ENCODE measurements at regions not wholly inside any gene's neighbourhood (a gene's known extent, or its start where the extent isn't known, plus 50 kb on each side); places are given as distances from the start of the nearest gene placed in this dataset.

DNA sequence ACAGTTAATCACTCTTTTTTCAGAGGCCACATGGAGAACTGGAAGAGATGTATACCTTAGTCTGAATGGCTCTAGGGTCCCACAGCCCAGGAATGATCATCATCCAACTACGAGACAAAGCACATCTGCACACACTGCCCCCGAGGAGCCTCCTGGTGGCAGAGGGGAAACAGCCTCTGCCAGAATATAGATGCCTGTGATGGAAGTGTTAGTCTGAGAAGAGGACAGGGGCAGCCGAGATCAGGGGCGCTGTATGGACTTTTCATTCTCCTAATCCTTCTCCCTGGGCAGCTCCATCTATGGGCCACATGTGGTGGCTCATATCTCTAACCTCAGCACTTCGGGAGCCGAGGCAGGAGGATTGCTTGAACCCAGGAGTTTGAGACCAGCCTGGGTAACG is 82.8 kb upstream of the CAPRIN2 start:
- H2BK12ac ChIP-seq (ENCODE audit: low read length in 2 of 2): no peak overlapping the region

DNA sequence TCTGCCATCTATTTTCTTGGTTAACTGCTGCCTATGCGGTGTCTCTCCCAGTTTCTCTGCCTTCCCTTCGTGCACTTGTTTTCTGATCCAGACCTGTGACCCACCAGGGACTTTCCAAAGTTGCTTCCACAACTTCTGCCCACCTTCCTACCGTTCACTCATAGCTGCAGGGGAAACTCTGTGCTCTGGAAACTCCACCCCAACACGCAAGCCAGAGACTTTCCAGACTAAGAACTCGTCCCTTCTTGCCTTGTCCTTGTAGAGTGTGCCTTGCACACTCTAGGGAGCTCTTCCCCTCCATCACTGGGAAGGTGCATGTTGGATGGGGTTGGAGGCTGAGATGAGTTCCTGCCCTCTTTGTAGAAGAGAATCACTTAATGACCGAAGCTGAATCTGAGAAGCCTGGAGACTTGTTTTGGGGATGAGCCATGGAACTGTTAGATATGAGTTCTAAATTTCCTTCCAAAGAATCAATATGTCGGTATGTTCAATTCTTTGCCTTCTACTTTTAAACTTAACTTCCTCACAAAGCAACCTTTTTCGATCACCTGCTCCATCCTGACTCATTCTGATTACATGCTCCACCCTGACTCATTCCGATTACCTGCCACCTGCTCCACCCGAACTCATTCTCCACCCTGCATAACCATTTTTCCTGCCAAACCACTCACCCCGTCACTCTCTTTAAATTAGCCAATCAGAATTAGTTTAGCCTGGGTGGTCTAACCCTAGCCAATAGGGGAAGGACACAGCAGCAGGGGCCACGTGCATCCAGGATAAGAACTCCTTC is 82.1 kb upstream of the CAPRIN2 start:
- Histone ChIP-seq H3K4me2 (ENCODE audit: low read length, poor library complexity, severe bottlenecking) (no peak overlapping the region), H4K8ac (ENCODE audit: low read length) (no peak overlapping the region), H2AK5ac (ENCODE audit: low read length, severe bottlenecking) (no peak overlapping the region), H4K91ac (ENCODE audit: low read length) (no peak overlapping the region), H2AFZ (ENCODE audit: low read depth, low read length) (no peak overlapping the region), H3K18ac (ENCODE audit: low read depth in 1 of 2, low read length in 2 of 2) (no peak overlapping the region), H3K27me3 (ENCODE audit: control insufficient read depth in 1 of 2, insufficient read depth in 1 of 2, low read length in 2 of 2) (peaks cover 52 to 83% of the 10 kb centered on the region in 2 experiments), H3K4me3 (ENCODE audit: insufficient read depth in 1 of 2, low read depth in 1 of 2, low read length in 2 of 2) (no peak overlapping the region), H3K14ac (ENCODE audit: low read length in 2 of 2) (no peak overlapping the region), H3K4ac (ENCODE audit: low read depth in 1 of 2, low read length in 2 of 2) (no peak overlapping the region), H3K4me1 (ENCODE audit: control insufficient read depth, insufficient read depth, low read depth, low read length) (no peaks in the 10 kb centered on the region), H2BK5ac (ENCODE audit: low read depth, low read length, poor library complexity, severe bottlenecking) (no peak overlapping the region), H3K27ac (ENCODE audit: low read length, poor library complexity, severe bottlenecking) (no peak overlapping the region), H3K9me3 (ENCODE audit: control insufficient read depth, low read length) (peaks cover 4% of the 10 kb centered on the region), H3K23ac (ENCODE audit: low read length in 2 of 2) (no peak overlapping the region), H2BK15ac (ENCODE audit: low read depth, poor library complexity, severe bottlenecking) (no peak overlapping the region), H2BK12ac (ENCODE audit: low read length in 2 of 2) (no peak overlapping the region), H3K79me1 (replicated peaks; ENCODE audit: low read length, poor library complexity, severe bottlenecking) (no peaks in the 10 kb centered on the region), H3K9ac (ENCODE audit: low read length) (no peak overlapping the region), H2BK120ac (ENCODE audit: low read depth, low read length) (no peak overlapping the region), H3K36me3 (ENCODE audit: control insufficient read depth in 1 of 2, insufficient read depth in 2 of 2, low read depth in 1 of 2, low read length in 2 of 2) (no peaks in the 10 kb centered on the region)
- no peak for DNase-seq
- 85% methylated on average over 10 of the region's 12 CpGs for WGBS

More for the DNA sequence above, 82.8 kb upstream of the CAPRIN2 start:
- no peak overlapping the region for H2AFZ ChIP-seq (ENCODE audit: low read depth, low read length)
- no peak overlapping the region for H3K4me2 ChIP-seq (ENCODE audit: low read length, poor library complexity, severe bottlenecking)
- H4K91ac ChIP-seq (ENCODE audit: low read length): no peak overlapping the region
- no peak overlapping the region for H2BK5ac ChIP-seq (ENCODE audit: low read depth, low read length, poor library complexity, severe bottlenecking)
- H2BK120ac ChIP-seq (ENCODE audit: low read depth, low read length): no peak overlapping the region
- peaks cover 3% of the 10 kb centered on the region for H3K9me3 ChIP-seq (ENCODE audit: control insufficient read depth, low read length)
- H3K4me1 ChIP-seq (ENCODE audit: control insufficient read depth, insufficient read depth, low read depth, low read length): no peaks in the 10 kb centered on the region
- H3K27ac ChIP-seq (ENCODE audit: low read length, poor library complexity, severe bottlenecking): no peak overlapping the region
- no peak overlapping the region for H2BK15ac ChIP-seq (ENCODE audit: low read depth, poor library complexity, severe bottlenecking)
- no peak for DNase-seq
- no peak overlapping the region for H3K4ac ChIP-seq (ENCODE audit: low read depth in 1 of 2, low read length in 2 of 2)
- H3K18ac ChIP-seq (ENCODE audit: low read depth in 1 of 2, low read length in 2 of 2): no peak overlapping the region
- WGBS: 78% methylated on average over 5 of the region's 7 CpGs
- H3K36me3 ChIP-seq (ENCODE audit: control insufficient read depth in 1 of 2, insufficient read depth in 2 of 2, low read depth in 1 of 2, low read length in 2 of 2): no peaks in the 10 kb centered on the region
- H3K4me3 ChIP-seq (ENCODE audit: insufficient read depth in 1 of 2, low read depth in 1 of 2, low read length in 2 of 2): no peak overlapping the region
- H4K8ac ChIP-seq (ENCODE audit: low read length): no peak overlapping the region
- H3K79me1 ChIP-seq (replicated peaks; ENCODE audit: low read length, poor library complexity, severe bottlenecking): no peaks in the 10 kb centered on the region
- no peak overlapping the region for H2AK5ac ChIP-seq (ENCODE audit: low read length, severe bottlenecking)
- no peak overlapping the region for H3K14ac ChIP-seq (ENCODE audit: low read length in 2 of 2)
- H3K23ac ChIP-seq (ENCODE audit: low read length in 2 of 2): no peak overlapping the region
- no peak overlapping the region for H3K9ac ChIP-seq (ENCODE audit: low read length)
- H3K27me3 ChIP-seq (ENCODE audit: control insufficient read depth in 1 of 2, insufficient read depth in 1 of 2, low read length in 2 of 2): peaks cover 52 to 78% of the 10 kb centered on the region in 2 experiments

DNA sequence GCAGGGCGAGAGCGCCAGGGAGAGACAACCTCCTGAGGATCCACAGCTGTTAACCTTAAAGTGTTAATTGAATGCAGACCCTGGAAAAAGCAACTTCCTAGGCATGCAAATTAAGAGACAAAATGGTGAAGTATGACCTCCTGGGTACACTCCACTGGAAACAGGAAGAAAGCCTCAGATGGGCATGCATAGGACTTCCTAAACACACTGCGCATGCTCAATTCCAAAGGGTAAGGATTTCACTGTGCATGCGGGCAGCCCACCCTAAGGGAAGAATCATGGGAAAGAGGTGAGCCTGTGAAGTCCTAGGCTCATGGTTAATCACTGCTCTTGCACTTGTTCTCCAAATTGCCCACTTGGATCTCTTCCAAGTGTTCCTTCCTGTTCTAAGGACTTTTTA is 80.5 kb upstream of the CAPRIN2 start:
- H2BK15ac ChIP-seq (ENCODE audit: low read depth, poor library complexity, severe bottlenecking): no peak overlapping the region
- H2BK12ac ChIP-seq (ENCODE audit: low read length in 2 of 2): no peak overlapping the region
- peaks cover 7% of the 10 kb centered on the region for H3K9me3 ChIP-seq (ENCODE audit: control insufficient read depth, low read length)
- DNase-seq: no peak
- no peak overlapping the region for H3K4me3 ChIP-seq (ENCODE audit: insufficient read depth in 1 of 2, low read depth in 1 of 2, low read length in 2 of 2)
- H3K18ac ChIP-seq (ENCODE audit: low read depth in 1 of 2, low read length in 2 of 2): no peak overlapping the region
- H3K36me3 ChIP-seq (ENCODE audit: control insufficient read depth in 1 of 2, insufficient read depth in 2 of 2, low read depth in 1 of 2, low read length in 2 of 2): no peaks in the 10 kb centered on the region
- no peak overlapping the region for H3K14ac ChIP-seq (ENCODE audit: low read length in 2 of 2)
- no peaks in the 10 kb centered on the region for H3K79me1 ChIP-seq (replicated peaks; ENCODE audit: low read length, poor library complexity, severe bottlenecking)
- H3K23ac ChIP-seq (ENCODE audit: low read length in 2 of 2): no peak overlapping the region
- no peaks in the 10 kb centered on the region for H3K4me1 ChIP-seq (ENCODE audit: control insufficient read depth, insufficient read depth, low read depth, low read length)
- H2BK120ac ChIP-seq (ENCODE audit: low read depth, low read length): no peak overlapping the region
- no peak overlapping the region for H3K4ac ChIP-seq (ENCODE audit: low read depth in 1 of 2, low read length in 2 of 2)
- H4K91ac ChIP-seq (ENCODE audit: low read length): no peak overlapping the region
- H3K9ac ChIP-seq (ENCODE audit: low read length): no peak overlapping the region
- no peak overlapping the region for H2AFZ ChIP-seq (ENCODE audit: low read depth, low read length)
- H2BK5ac ChIP-seq (ENCODE audit: low read depth, low read length, poor library complexity, severe bottlenecking): no peak overlapping the region
- no peak overlapping the region for H2AK5ac ChIP-seq (ENCODE audit: low read length, severe bottlenecking)
- no peak overlapping the region for H3K27ac ChIP-seq (ENCODE audit: low read length, poor library complexity, severe bottlenecking)
- H4K8ac ChIP-seq (ENCODE audit: low read length): no peak overlapping the region
- H3K27me3 ChIP-seq (ENCODE audit: control insufficient read depth in 1 of 2, insufficient read depth in 1 of 2, low read length in 2 of 2): peaks cover 45 to 82% of the 10 kb centered on the region in 2 experiments
- WGBS: 69% methylated on average over 4 of the region's 4 CpGs
- H3K4me2 ChIP-seq (ENCODE audit: low read length, poor library complexity, severe bottlenecking): no peak overlapping the region

DNA sequence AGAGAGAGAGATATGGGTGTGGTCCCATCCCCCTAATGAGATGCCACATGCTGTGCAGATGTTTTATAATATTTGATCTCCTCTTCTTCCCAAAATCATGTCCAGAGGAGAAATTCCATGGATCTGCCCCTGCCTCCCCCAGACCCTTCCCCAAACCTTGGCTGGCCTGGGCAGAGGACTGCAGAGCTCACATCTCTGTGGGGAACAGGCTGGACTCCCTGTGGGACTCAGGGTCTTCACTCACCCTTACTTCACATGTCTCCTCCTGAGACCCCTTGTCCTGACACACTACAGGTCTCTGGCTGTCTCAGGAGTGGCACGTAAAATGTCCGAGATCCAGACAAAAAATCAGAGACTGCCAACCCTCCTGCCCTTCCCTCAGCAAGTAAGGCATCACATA is 76.0 kb upstream of the CAPRIN2 start:
- Histone ChIP-seq H4K8ac (ENCODE audit: low read length) (no peak overlapping the region), H3K4me1 (ENCODE audit: control insufficient read depth, insufficient read depth, low read depth, low read length) (peaks cover 6% of the 10 kb centered on the region), H3K9ac (ENCODE audit: low read length) (no peak overlapping the region), H3K18ac (ENCODE audit: low read depth in 1 of 2, low read length in 2 of 2) (no peak overlapping the region), H3K36me3 (ENCODE audit: control insufficient read depth in 1 of 2, insufficient read depth in 2 of 2, low read depth in 1 of 2, low read length in 2 of 2) (no peaks in the 10 kb centered on the region), H2AK5ac (ENCODE audit: low read length, severe bottlenecking) (no peak overlapping the region), H2BK5ac (ENCODE audit: low read depth, low read length, poor library complexity, severe bottlenecking) (no peak overlapping the region), H3K27ac (ENCODE audit: low read length, poor library complexity, severe bottlenecking) (no peak overlapping the region), H3K4me3 (ENCODE audit: insufficient read depth in 1 of 2, low read depth in 1 of 2, low read length in 2 of 2) (no peak overlapping the region), H4K91ac (ENCODE audit: low read length) (no peak overlapping the region), H2BK12ac (ENCODE audit: low read length in 2 of 2) (no peak overlapping the region), H3K14ac (ENCODE audit: low read length in 2 of 2) (no peak overlapping the region), H2BK15ac (ENCODE audit: low read depth, poor library complexity, severe bottlenecking) (no peak overlapping the region), H3K4ac (ENCODE audit: low read depth in 1 of 2, low read length in 2 of 2) (no peak overlapping the region), H3K4me2 (ENCODE audit: low read length, poor library complexity, severe bottlenecking) (no peak overlapping the region), H3K79me1 (replicated peaks; ENCODE audit: low read length, poor library complexity, severe bottlenecking) (no peaks in the 10 kb centered on the region), H2BK120ac (ENCODE audit: low read depth, low read length) (no peak overlapping the region), H3K27me3 (ENCODE audit: control insufficient read depth in 1 of 2, insufficient read depth in 1 of 2, low read length in 2 of 2) (peaks cover 27 to 59% of the 10 kb centered on the region in 2 experiments), H2AFZ (ENCODE audit: low read depth, low read length) (no peak overlapping the region), H3K9me3 (ENCODE audit: control insufficient read depth, low read length) (peaks cover 4% of the 10 kb centered on the region), H3K23ac (ENCODE audit: low read length in 2 of 2) (no peak overlapping the region)
- WGBS: 97% methylated on average over 2 of the region's 2 CpGs
- DNase-seq: no peak
